Activated naive CD4-positive, alpha-beta T cell treated with Interleukin-2 at 50 U/mL for 16 hours (primary cell): ENCODE measurements at regions not wholly inside any gene's neighbourhood (a gene's known extent, or its start where the extent isn't known, plus 50 kb on each side); places are given as distances from the start of the nearest gene placed in this dataset.
"Not testable (repeated sequence)": the region's sequence is repeated elsewhere in the genome, so short reads cannot be mapped to it uniquely, and the experiment has no call there.

Source experiments
- DNase-seq: peaks from one replicate; pipeline ENCODE4 v3.0.0-alpha.2; 2020

GRCh38 chr7:28330384-28331070 lies 81.8 kb upstream of the CREB5 start:
- no peak for DNase-seq

GRCh38 chr7:28332046-28332445 lies 80.3 kb upstream of the CREB5 start:
- no peak for DNase-seq

DNA sequence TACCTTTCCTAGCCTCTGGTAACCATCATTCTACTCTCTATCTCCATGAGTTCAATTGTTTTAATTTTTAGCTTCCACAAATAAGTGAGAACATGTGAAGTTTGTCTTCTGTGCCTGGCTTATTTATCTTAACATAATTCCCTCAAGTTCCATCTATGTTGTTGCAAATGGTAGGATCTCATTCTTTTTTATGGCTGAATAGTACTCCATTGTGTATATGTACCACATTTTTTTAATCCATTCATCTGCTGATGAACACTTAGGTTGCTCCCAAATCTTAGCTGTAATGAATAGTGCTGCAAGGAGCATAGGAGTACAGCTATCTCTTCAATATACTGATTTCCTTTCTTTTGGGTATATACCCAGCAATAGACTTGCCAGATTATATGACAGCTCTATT lies 78.8 kb upstream of the CREB5 start:
- not testable (repeated sequence) for DNase-seq

- no peak for DNase-seq
Observed at GRCh38 chr7:28336806-28337205, 75.5 kb upstream of the CREB5 start.

DNA sequence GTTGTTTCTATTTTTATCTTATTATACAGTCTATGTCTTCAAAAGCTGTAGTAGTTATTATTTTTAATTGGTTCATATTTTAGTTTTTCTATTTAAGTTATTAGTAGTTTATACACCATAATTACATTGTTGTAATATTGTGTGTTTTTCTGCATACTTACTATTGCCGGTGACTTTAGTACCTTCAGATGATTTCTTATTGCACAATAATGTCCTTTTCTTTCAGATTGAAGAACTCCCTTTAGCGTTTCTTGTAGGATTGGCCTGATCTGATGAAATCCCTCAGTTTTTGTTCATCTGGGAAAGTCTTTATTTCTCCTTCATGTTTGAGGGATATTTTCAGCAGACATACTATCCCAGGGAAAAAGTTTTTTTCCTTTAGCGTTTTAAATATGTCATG lies 74.3 kb upstream of the CREB5 start:
- no peak for DNase-seq

DNA sequence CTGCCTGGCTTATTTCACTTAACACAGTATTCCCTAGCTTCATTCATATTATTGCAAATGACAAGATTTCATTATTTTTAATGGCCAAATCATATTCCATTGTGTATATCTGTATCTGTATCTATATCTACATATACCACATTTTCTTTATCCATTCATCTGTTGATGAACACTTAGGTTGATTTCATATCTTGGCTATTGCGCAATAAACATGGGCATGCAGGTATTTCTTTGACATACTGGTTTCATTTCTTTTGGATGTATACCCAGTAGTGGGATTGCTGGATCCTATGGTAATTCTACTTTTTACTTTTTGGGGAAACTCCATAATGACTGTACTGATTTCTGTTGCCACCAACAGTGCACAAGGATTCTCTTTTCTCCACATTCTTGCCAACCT lies 68.9 kb upstream of the CREB5 start:
- DNase-seq = no peak

- DNase-seq = no peak
Observed at GRCh38 chr7:28346256-28346655, 66.1 kb upstream of the CREB5 start.

GRCh38 chr7:28346676-28347363 lies 65.5 kb upstream of the CREB5 start:
- no peak for DNase-seq

GRCh38 chr7:28347475-28348318 lies 64.6 kb upstream of the CREB5 start:
- DNase-seq = no peak

DNA sequence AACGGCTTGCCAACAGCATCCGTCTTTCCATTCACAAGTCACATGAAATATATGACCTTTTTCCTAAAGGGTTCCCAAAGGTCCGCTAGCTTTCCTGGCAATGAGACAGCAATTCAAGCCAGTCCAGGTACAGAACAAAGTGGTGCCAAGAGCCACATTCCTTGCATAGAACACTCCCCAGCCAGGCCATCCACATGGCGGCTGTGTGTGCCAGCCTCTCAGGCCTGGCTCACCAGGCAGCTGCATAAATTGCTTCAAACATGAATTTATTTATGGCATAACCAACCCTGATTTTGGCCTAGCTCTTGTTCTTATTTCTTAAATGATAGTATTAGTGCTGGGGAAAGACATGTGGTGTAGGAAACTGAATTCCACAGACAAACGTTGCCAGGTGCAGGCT lies 63.7 kb upstream of the CREB5 start:
- DNase-seq = no peak

DNA sequence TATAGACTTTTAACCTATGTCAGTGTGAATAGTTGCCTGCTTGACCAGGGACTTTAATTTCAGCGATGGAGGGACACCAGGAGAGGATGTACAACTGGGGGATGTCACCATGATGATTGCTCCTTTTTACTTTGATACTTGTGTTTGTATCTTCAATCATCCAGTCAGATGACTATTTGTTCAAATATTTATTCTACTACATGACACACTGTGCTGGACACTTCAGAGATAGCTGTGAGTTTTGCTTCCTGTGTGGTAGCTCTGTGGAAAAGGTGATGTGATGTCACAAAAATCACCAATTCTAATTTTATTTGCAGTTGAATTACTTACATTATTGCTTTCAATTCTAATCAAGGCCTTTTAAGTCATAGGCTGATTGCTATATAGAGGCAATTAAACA lies 62.7 kb upstream of the CREB5 start:
- DNase-seq = no peak

- DNase-seq = no peak
Observed at GRCh38 chr7:28350662-28351061, 61.7 kb upstream of the CREB5 start.

GRCh38 chr7:28351450-28351849 lies 60.9 kb upstream of the CREB5 start:
- no peak for DNase-seq

GRCh38 chr7:28354601-28355402 lies 57.5 kb upstream of the CREB5 start:
- DNase-seq = no peak

DNA sequence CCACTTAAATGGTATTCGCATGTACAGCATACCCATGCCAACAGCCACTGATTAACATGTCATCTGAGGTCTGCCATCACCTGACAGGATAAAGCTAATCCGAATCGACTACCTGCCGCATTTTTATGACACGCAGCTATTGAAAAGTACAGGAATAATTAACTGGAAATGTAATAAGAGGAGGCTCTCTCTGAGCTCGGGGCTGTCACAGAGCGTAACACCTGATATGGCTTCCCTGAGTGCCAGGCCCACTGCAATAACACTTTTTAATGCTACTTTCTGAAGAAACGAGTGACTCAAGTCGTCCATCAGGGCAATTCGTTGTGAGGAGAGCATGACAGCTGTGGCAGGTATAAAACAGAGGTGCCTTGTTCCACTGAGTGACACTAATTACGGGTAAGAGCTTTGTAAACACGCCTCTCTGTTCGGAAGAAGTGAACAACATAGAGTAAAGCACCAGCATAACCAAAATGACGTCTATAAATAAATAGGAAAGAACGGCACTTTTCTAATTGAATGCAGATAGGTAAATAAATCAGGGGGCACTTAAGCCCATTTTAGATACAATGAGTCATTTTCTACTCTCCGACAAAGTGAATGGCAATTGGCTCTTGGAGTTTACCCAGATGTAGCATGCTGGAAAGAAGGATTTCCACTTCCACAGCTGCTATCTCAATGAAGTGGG lies 56.5 kb upstream of the CREB5 start:
- no peak for DNase-seq

GRCh38 chr7:28356619-28357018 lies 55.7 kb upstream of the CREB5 start:
- no peak for DNase-seq

DNA sequence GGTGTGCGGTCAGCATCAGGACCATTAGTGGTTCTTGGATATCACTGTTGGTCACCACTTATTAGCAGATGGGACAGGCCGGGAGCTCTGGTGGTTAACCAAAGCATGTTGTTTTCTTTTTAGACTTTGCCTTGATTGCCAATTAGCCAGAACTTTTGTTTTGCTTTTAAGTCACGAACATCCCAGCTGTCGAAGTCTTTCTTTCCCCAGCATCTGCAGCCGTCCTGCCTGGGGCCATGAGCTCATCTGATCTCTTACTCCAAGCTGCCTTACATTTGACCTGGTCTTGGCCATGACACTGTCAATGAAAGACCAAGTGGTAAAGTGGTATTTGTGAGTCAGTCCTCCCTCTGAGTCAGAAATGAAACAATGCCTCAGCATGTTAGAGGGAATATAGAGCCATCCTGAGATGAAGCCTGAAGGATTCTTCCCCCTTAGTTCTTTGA lies 53.9 kb upstream of the CREB5 start:
- no peak for DNase-seq

DNA sequence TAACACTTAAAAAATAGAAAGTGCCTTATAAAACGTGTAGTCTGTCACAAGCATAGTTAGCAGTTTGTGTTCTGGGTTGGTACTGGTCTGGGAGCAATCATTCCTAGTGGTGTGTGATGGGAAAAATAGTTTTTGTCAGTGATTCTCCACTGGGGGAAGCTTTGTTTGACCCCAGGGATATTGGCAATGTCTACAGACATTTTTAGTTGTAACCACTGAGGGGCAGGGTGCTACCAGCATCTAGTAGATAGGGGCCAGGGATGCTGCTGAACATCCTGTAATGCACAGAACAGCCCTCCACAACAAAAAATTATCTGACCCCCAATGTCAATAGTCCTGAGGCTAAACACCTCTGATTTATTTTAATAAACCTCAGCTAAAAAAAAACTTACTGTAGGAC lies 51.6 kb upstream of the CREB5 start:
- no peak for DNase-seq

- DNase-seq = no peak
Observed at GRCh38 chr7:28361551-28361950, 50.8 kb upstream of the CREB5 start.

DNA sequence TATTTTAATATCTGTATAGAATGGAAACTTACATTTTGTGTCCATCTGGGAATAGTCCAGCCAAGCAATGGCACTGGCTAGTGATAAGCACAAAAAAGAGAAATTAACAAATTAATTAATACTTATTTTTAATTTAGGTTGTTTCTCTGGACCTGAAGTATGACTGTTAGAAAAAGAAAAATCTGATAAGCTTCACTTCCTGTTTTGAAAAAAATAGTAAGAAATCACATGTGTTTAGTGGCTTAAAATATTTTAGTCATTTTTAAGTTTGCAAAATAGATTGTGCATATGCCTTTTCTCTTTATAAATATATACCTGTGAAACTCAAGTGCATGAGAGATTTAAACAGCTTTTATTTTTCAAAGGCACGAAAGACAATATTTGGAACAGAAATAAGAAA lies 50.1 kb upstream of the CREB5 start:
- no peak for DNase-seq
